ENCODE measurements at regions not wholly inside any gene's neighbourhood (a gene's known extent, or its start where the extent isn't known, plus 50 kb on each side); places are given as distances from the start of the nearest gene placed in this dataset.

GRCh38 chr6:48027704-48028435, 83.1 kb downstream of the PTCHD4 start:
- Histone ChIP-seq H3K4me3 (ENCODE audit: low read depth in 2 of 2, low read length in 2 of 2) (no peak overlapping the region), H3K27ac (ENCODE audit: low read length) (no peak overlapping the region), H3K9me3 (ENCODE audit: control insufficient read depth, insufficient read depth, low read depth, low read length) (no peaks in the 10 kb centered on the region), H3K27me3 (ENCODE audit: control insufficient read depth, insufficient read depth, low read length) (no peaks in the 10 kb centered on the region), H3K4me1 (ENCODE audit: control insufficient read depth, insufficient read depth, low read length) (no peaks in the 10 kb centered on the region), H3K36me3 (ENCODE audit: control insufficient read depth, insufficient read depth, low read length) (no peaks in the 10 kb centered on the region)
- no peak for ATAC-seq
- intact Hi-C loops (cut with micrococcal nuclease; ENCODE audit: unreplicated experiment): no loop called here
- ChIA-PET POLR2A (no interaction called here), CTCF (no interaction called here)
- in situ Hi-C loops (cut with HindIII; ENCODE audit: low pct_unique_long_range_greater_than_20kb, low sequenced_read_pairs): no loop called here
- DNase-seq (ENCODE audit: low read depth, low spot score): no peak
- BruUV-seq (replicated peaks): no TSS peak
- TF ChIP-seq TCF7L2 (IDR thresholded peaks at IDR 0.05; ENCODE audit: low read depth, low read length): no peak
- no peak for TF ChIP-seq REST (IDR thresholded peaks at IDR 0.05; ENCODE audit: insufficient read depth in 1 of 2, low read depth in 2 of 2, low read length in 1 of 2)
- TF ChIP-seq CTCF (IDR thresholded peaks at IDR 0.05): no peak
- no peak for TF ChIP-seq POLR2AphosphoS5 (IDR thresholded peaks at IDR 0.05; ENCODE audit: low read depth, low read length)
- no peak for TF ChIP-seq SIN3A (IDR thresholded peaks at IDR 0.05; ENCODE audit: borderline replicate concordance, insufficient read depth, low read depth, low read length)

GRCh38 chr6:48024956-48025355, 86.0 kb downstream of the PTCHD4 start:
- DNase-seq (ENCODE audit: low read depth, low spot score) (no peak), ATAC-seq (no peak)
- no peaks in the 10 kb centered on the region for H3K36me3 ChIP-seq (ENCODE audit: control insufficient read depth, insufficient read depth, low read length)
- H3K4me3 ChIP-seq (ENCODE audit: low read depth in 2 of 2, low read length in 2 of 2): no peak overlapping the region
- POLR2A ChIA-PET: no interaction called here
- BruUV-seq (replicated peaks): no TSS peak
- in situ Hi-C loops (cut with HindIII; ENCODE audit: low pct_unique_long_range_greater_than_20kb, low sequenced_read_pairs) (no loop called here), intact Hi-C loops (cut with micrococcal nuclease; ENCODE audit: unreplicated experiment) (no loop called here)
- CTCF ChIA-PET: no interaction called here
- TF ChIP-seq REST (IDR thresholded peaks at IDR 0.05; ENCODE audit: insufficient read depth in 1 of 2, low read depth in 2 of 2, low read length in 1 of 2): no peak
- no peak for TF ChIP-seq CTCF (IDR thresholded peaks at IDR 0.05)
- no peak for TF ChIP-seq POLR2AphosphoS5 (IDR thresholded peaks at IDR 0.05; ENCODE audit: low read depth, low read length)
- TF ChIP-seq TCF7L2 (IDR thresholded peaks at IDR 0.05; ENCODE audit: low read depth, low read length): no peak
- TF ChIP-seq SIN3A (IDR thresholded peaks at IDR 0.05; ENCODE audit: borderline replicate concordance, insufficient read depth, low read depth, low read length): no peak
- H3K27ac ChIP-seq (ENCODE audit: low read length): no peak overlapping the region
- no peaks in the 10 kb centered on the region for H3K4me1 ChIP-seq (ENCODE audit: control insufficient read depth, insufficient read depth, low read length)
- H3K27me3 ChIP-seq (ENCODE audit: control insufficient read depth, insufficient read depth, low read length): no peaks in the 10 kb centered on the region
- no peaks in the 10 kb centered on the region for H3K9me3 ChIP-seq (ENCODE audit: control insufficient read depth, insufficient read depth, low read depth, low read length)
